ENCODE measurements at regions not wholly inside any gene's neighbourhood (a gene's known extent, or its start where the extent isn't known, plus 50 kb on each side); places are given as distances from the start of the nearest gene placed in this dataset.
"Not testable (repeated sequence)": the region's sequence is repeated elsewhere in the genome, so short reads cannot be mapped to it uniquely, and the experiment has no call there.

- DNase-seq (ENCODE audit: low read depth in 2 of 2), result no peak
These were observed 99.5 kb upstream of the FHL2 start for GRCh38 chr2:105498281-105498846.

GRCh38 chr2:105497094-105497493 is 98.2 kb upstream of the FHL2 start:
- DNase-seq (ENCODE audit: low read depth in 2 of 2), result no peak

GRCh38 chr2:105496271-105496670 is 97.4 kb upstream of the FHL2 start:
- no peak for DNase-seq (ENCODE audit: low read depth in 2 of 2)

- DNase-seq (ENCODE audit: low read depth in 2 of 2), result no peak
These were observed 96.0 kb upstream of the FHL2 start for GRCh38 chr2:105494683-105495425.

- DNase-seq (ENCODE audit: low read depth in 2 of 2), result no peak
These were observed 92.1 kb upstream of the FHL2 start for GRCh38 chr2:105490956-105491355.

GRCh38 chr2:105490204-105490603 is 91.4 kb upstream of the FHL2 start:
- no peak for DNase-seq (ENCODE audit: low read depth in 2 of 2)

- DNase-seq (ENCODE audit: low read depth in 2 of 2), result no peak
These were observed 90.5 kb upstream of the FHL2 start for GRCh38 chr2:105489168-105489878.

GRCh38 chr2:105488285-105488684 is 89.4 kb upstream of the FHL2 start:
- DNase-seq (ENCODE audit: low read depth in 2 of 2), result no peak

GRCh38 chr2:105487142-105488069 is 88.6 kb upstream of the FHL2 start:
- no peak for DNase-seq (ENCODE audit: low read depth in 2 of 2)

- DNase-seq (ENCODE audit: low read depth in 2 of 2), result no peak
These were observed 87.9 kb upstream of the FHL2 start for GRCh38 chr2:105486762-105487141.

GRCh38 chr2:105478670-105479069 is 79.8 kb upstream of the FHL2 start:
- no peak for DNase-seq (ENCODE audit: low read depth in 2 of 2)

GRCh38 chr2:105477050-105477620 is 78.3 kb upstream of the FHL2 start:
- not testable (repeated sequence) for DNase-seq (ENCODE audit: low read depth in 2 of 2)

GRCh38 chr2:105473011-105473410 is 74.2 kb upstream of the FHL2 start:
- DNase-seq (ENCODE audit: low read depth in 2 of 2), result no peak

- no peak for DNase-seq (ENCODE audit: low read depth in 2 of 2)
These were observed 72.1 kb upstream of the FHL2 start for GRCh38 chr2:105470979-105471378.

GRCh38 chr2:105469781-105470180 is 70.9 kb upstream of the FHL2 start:
- no peak for DNase-seq (ENCODE audit: low read depth in 2 of 2)

GRCh38 chr2:105468582-105469042 is 69.8 kb upstream of the FHL2 start:
- DNase-seq (ENCODE audit: low read depth in 2 of 2), result no peak

GRCh38 chr2:105464325-105464724 is 65.5 kb upstream of the FHL2 start:
- DNase-seq (ENCODE audit: low read depth in 2 of 2), result no peak

GRCh38 chr2:105460048-105460732 is 61.3 kb upstream of the FHL2 start:
- DNase-seq (ENCODE audit: low read depth in 2 of 2), result no peak

- DNase-seq (ENCODE audit: low read depth in 2 of 2), result no peak
These were observed 59.2 kb upstream of the FHL2 start for GRCh38 chr2:105458076-105458475.

GRCh38 chr2:105455488-105456003 is 56.7 kb upstream of the FHL2 start:
- DNase-seq (ENCODE audit: low read depth in 2 of 2), result no peak
